Caco-2 (cell line): ENCODE measurements at regions not wholly inside any gene's neighbourhood (a gene's known extent, or its start where the extent isn't known, plus 50 kb on each side); places are given as distances from the start of the nearest gene placed in this dataset.
"Not testable (repeated sequence)": the region's sequence is repeated elsewhere in the genome, so short reads cannot be mapped to it uniquely, and the experiment has no call there.

Experiments
- BruUV-seq: library from RNA; stranded (reverse); fragments of 400-500 nt; replicated peaks from 2 replicates; lab custom pipeline; 2021; lab: Mats Ljungman, UMichigan
- CTCF ChIA-PET: fragments of 300-600 bp; sonication (Branson Sonifier 250); formaldehyde crosslinking; loops from one replicate; lab custom pipeline; 2022; ENCODE audit warnings: antibody characterized with exemption; lab: Charles Lee
- POLR2A ChIA-PET: fragments of 300-600 bp; sonication (Branson Sonifier 250); formaldehyde crosslinking; loops from one replicate; lab custom pipeline; 2022; ENCODE audit warnings: antibody characterized with exemption; lab: Charles Lee
- DNase-seq, 2 experiments: peaks; one replicate each; pipeline versions ENCODE4 v3.0.0 to v3.0.0-alpha.2; 2020 to 2022
- H3K27me3 ChIP-seq: replicated peaks from 2 replicates; pipeline ENCODE4 v1.6.0; 2011; ENCODE audit warnings: low read length; ENCODE audit not compliant: control insufficient read depth, insufficient read depth
- H3K36me3 ChIP-seq: 2 replicates; pipeline ENCODE4 v1.5.1; 2011; ENCODE audit warnings: low read length; ENCODE audit not compliant: control insufficient read depth, insufficient read depth
- H3K4me1 ChIP-seq: fragments of 250-450 bp; sonication (Bioruptor Pico); 2 replicates; pipeline ENCODE4 v1.5.1; 2020; ENCODE audit warnings: mild to moderate bottlenecking
- H3K4me3 ChIP-seq: 2 replicates; pipeline ENCODE4 v1.5.1; 2011; ENCODE audit warnings: low read depth, mild to moderate bottlenecking, control low read depth, low read length
- H3K9me3 ChIP-seq: fragments of 250-450 bp; sonication (Bioruptor Pico); 2 replicates; pipeline ENCODE4 v1.5.1; 2020; ENCODE audit warnings: mild to moderate bottlenecking, moderate library complexity
- H3K27ac Mint-ChIP-seq: one replicate; pipeline ENCODE4 v1.8.0; 2022; ENCODE audit warnings: mixed read lengths; ENCODE audit not compliant: unreplicated experiment
- H3K27me3 Mint-ChIP-seq: one replicate; pipeline ENCODE4 v1.8.0; 2022; ENCODE audit warnings: mixed read lengths; ENCODE audit not compliant: insufficient read depth, unreplicated experiment
- H3K36me3 Mint-ChIP-seq: one replicate; pipeline ENCODE4 v1.8.0; 2022; ENCODE audit warnings: mild to moderate bottlenecking, mixed read lengths; ENCODE audit not compliant: insufficient read depth, unreplicated experiment
- H3K4me1 Mint-ChIP-seq: one replicate; pipeline ENCODE4 v1.8.0; 2022; ENCODE audit warnings: low read depth, mixed read lengths; ENCODE audit not compliant: unreplicated experiment
- H3K4me3 Mint-ChIP-seq: one replicate; pipeline ENCODE4 v1.8.0; 2022; ENCODE audit warnings: mild to moderate bottlenecking, moderate library complexity, mixed read lengths; ENCODE audit not compliant: unreplicated experiment
- H3K9me3 Mint-ChIP-seq: one replicate; pipeline ENCODE4 v1.8.0; 2022; ENCODE audit warnings: mixed read lengths; ENCODE audit not compliant: unreplicated experiment
- intact Hi-C: fragments of 100-400 bp; cut with micrococcal nuclease; formaldehyde crosslinking; loops from one replicate; pipeline ENCODE4 v1.10.0; 2022; ENCODE audit not compliant: unreplicated experiment
- TF ChIP-seq, protein P1 (sequence below), 2 experiments: fragments of 200-600 bp in 1 of 2; IDR thresholded peaks; 1 replicate in 1 of 2; 2 replicates in 1 of 2; pipeline versions ENCODE4 v1.5.1 to v1.8.0; 2011 to 2022; ENCODE audit warnings: antibody characterized with exemption in 1 of 2, control low read depth in 1 of 2, inconsistent platforms in 1 of 2, low read depth in 1 of 2, low read length in 1 of 2, mild to moderate bottlenecking in 1 of 2, moderate library complexity in 1 of 2; ENCODE audit not compliant: insufficient read depth in 1 of 2, severe bottlenecking in 1 of 2, unreplicated experiment in 1 of 2

DNA sequence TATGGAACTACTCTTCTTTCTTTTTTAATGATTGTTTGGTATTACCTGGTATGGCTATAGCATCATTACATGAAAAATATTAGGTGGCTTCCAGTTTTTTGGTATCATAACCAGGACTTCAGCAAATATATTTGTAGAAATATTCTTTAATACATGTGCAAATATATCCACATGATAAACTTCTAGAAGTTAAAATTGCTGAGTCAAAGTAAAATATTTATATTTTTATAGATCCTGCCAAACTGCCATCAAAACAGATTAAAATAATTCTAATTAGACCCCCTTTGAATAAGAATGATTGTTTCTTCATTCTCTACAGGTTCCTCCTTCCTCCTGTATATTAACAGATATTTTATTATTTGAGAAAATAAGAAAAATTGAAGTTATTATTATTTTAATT lies 708.5 kb upstream of the INTU start:
- no peaks in the 10 kb centered on the region for H3K4me1 ChIP-seq
- ChIA-PET POLR2A (no interaction called here), CTCF (no interaction called here)
- Mint-ChIP-seq H3K27ac (no peak overlapping the region), H3K4me3 (no peak overlapping the region), H3K9me3 (no peaks in the 10 kb centered on the region), H3K27me3 (no peaks in the 10 kb centered on the region), H3K4me1 (no peaks in the 10 kb centered on the region), H3K36me3 (no peaks in the 10 kb centered on the region)
- H3K4me3 ChIP-seq: no peak overlapping the region
- intact Hi-C loops: no loop called here
- TF ChIP-seq, protein P1, sequence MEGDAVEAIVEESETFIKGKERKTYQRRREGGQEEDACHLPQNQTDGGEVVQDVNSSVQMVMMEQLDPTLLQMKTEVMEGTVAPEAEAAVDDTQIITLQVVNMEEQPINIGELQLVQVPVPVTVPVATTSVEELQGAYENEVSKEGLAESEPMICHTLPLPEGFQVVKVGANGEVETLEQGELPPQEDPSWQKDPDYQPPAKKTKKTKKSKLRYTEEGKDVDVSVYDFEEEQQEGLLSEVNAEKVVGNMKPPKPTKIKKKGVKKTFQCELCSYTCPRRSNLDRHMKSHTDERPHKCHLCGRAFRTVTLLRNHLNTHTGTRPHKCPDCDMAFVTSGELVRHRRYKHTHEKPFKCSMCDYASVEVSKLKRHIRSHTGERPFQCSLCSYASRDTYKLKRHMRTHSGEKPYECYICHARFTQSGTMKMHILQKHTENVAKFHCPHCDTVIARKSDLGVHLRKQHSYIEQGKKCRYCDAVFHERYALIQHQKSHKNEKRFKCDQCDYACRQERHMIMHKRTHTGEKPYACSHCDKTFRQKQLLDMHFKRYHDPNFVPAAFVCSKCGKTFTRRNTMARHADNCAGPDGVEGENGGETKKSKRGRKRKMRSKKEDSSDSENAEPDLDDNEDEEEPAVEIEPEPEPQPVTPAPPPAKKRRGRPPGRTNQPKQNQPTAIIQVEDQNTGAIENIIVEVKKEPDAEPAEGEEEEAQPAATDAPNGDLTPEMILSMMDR (IDR thresholded peaks at IDR 0.05; ENCODE audit: insufficient read depth in 1 of 2, low read depth in 1 of 2, low read length in 1 of 2, severe bottlenecking in 1 of 2, unreplicated experiment in 1 of 2): no peak
- no peaks in the 10 kb centered on the region for H3K36me3 ChIP-seq
- no peak for DNase-seq
- no peaks in the 10 kb centered on the region for H3K27me3 ChIP-seq
- no TSS peak for BruUV-seq
- no peaks in the 10 kb centered on the region for H3K9me3 ChIP-seq

DNA sequence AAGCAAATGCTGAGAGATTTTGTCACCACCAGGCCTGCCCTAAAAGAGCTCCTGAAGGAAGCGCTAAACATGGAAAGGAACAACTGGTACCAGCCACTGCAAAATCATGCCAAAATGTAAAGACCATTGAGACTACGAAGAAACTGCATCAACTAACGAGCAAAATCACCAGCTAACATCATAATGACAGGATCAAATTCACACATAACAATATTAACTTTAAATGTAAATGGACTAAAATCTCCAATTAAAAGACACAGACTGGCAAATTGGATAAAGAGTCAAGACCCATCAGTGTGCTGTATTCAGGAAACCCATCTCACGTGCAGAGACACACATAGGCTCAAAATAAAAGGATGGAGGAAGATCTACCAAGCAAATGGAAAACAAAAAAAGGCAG lies 702.7 kb upstream of the INTU start:
- H3K9me3 ChIP-seq, DNase-seq, CTCF ChIA-PET, H3K36me3 ChIP-seq, BruUV-seq, H3K4me3 Mint-ChIP-seq, H3K27me3 Mint-ChIP-seq, H3K9me3 Mint-ChIP-seq, H3K4me1 ChIP-seq, intact Hi-C loops, H3K27ac Mint-ChIP-seq, H3K4me3 ChIP-seq, POLR2A ChIA-PET, H3K27me3 ChIP-seq, H3K4me1 Mint-ChIP-seq, H3K36me3 Mint-ChIP-seq: not testable (repeated sequence)

DNA sequence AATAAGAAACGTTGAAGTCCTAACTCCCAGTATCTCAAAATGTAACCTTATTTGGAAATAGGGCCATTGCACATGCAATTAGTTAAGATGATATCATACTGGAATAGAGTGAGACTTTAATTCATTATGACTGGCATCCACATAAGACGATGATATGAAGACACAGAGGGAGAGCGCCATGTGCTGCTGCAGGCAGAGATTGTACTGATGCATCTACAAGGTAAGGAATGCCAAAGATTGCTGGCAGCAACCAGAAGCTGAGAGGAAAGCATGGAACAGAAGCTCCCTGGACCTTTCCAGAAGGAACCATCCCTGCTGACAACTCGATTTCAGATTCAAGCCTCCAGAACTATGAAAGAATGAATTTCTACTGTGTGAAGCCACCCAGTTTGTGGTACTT lies 697.0 kb upstream of the INTU start:
- POLR2A ChIA-PET: no interaction called here
- Histone ChIP-seq H3K36me3 (no peaks in the 10 kb centered on the region), H3K4me3 (no peak overlapping the region), H3K4me1 (no peaks in the 10 kb centered on the region), H3K27me3 (no peaks in the 10 kb centered on the region), H3K9me3 (no peaks in the 10 kb centered on the region)
- intact Hi-C loops: no loop called here
- no peaks in the 10 kb centered on the region for H3K36me3 Mint-ChIP-seq
- no TSS peak for BruUV-seq
- H3K27me3 Mint-ChIP-seq: peaks cover 5% of the 10 kb centered on the region
- H3K9me3 Mint-ChIP-seq: no peaks in the 10 kb centered on the region
- DNase-seq: no peak
- H3K4me1 Mint-ChIP-seq: no peaks in the 10 kb centered on the region
- TF ChIP-seq, protein P1 (IDR thresholded peaks at IDR 0.05; ENCODE audit: insufficient read depth in 1 of 2, low read depth in 1 of 2, low read length in 1 of 2, severe bottlenecking in 1 of 2, unreplicated experiment in 1 of 2): no peak
- no peak overlapping the region for H3K4me3 Mint-ChIP-seq
- CTCF ChIA-PET: no interaction called here
- no peak overlapping the region for H3K27ac Mint-ChIP-seq

DNA sequence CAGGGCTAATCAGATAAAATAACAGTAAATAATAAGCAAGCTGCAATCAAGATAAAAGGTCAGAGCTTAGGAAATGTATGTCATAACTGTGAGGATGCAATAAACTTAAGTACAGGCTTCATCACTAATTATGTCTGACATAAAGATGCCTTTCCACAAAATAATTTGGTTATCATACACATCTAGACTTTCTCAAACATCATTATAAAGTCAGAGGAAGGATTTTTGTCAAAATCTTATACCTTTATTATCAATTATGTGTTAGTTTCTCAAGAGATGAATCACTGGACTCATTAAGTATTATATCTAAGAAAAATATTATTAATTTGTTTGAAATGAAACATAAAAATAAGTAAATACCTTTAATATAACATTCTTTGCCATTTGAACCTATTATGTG lies 695.4 kb upstream of the INTU start:
- intact Hi-C loops: no loop called here
- no TSS peak for BruUV-seq
- H3K27me3 Mint-ChIP-seq: peaks cover 5% of the 10 kb centered on the region
- Histone ChIP-seq H3K27me3 (no peaks in the 10 kb centered on the region), H3K9me3 (no peaks in the 10 kb centered on the region), H3K4me1 (no peaks in the 10 kb centered on the region), H3K36me3 (no peaks in the 10 kb centered on the region), H3K4me3 (no peak overlapping the region)
- ChIA-PET POLR2A (no interaction called here), CTCF (no interaction called here)
- no peak for DNase-seq
- no peaks in the 10 kb centered on the region for H3K9me3 Mint-ChIP-seq
- TF ChIP-seq, protein P1 (IDR thresholded peaks at IDR 0.05; ENCODE audit: insufficient read depth in 1 of 2, low read depth in 1 of 2, low read length in 1 of 2, severe bottlenecking in 1 of 2, unreplicated experiment in 1 of 2): no peak
- H3K4me3 Mint-ChIP-seq: no peak overlapping the region
- H3K4me1 Mint-ChIP-seq: no peaks in the 10 kb centered on the region
- H3K36me3 Mint-ChIP-seq: no peaks in the 10 kb centered on the region
- no peak overlapping the region for H3K27ac Mint-ChIP-seq
